ENCODE measurements at regions not wholly inside any gene's neighbourhood (a gene's known extent, or its start where the extent isn't known, plus 50 kb on each side); places are given as distances from the start of the nearest gene placed in this dataset.

- H3K9me3 ChIP-seq (replicated peaks; ENCODE audit: control insufficient read depth, insufficient read depth, low read depth, low read length) = no peaks in the 10 kb centered on the region
- H3K79me2 ChIP-seq (ENCODE audit: control insufficient read depth, insufficient read depth, low read length) = no peaks in the 10 kb centered on the region
- H3K27ac ChIP-seq (ENCODE audit: extremely low read depth, low read depth, low read length) = no peak overlapping the region
- H3K4me1 ChIP-seq (replicated peaks in 1 of 2; ENCODE audit: control insufficient read depth in 2 of 2, insufficient read depth in 2 of 2, low read length in 2 of 2) = no peaks in the 10 kb centered on the region
- POLR2A ChIA-PET = interaction anchor here (0.7 kb wide), 1 partner anchor 1099 kb away, joined by 3 read pairs; no protein-coding TSS in a partner anchor
- BruUV-seq (replicated peaks) = no TSS peak
- in situ Hi-C loops (cut with MboI) (no loop called here), intact Hi-C loops (cut with micrococcal nuclease) (no loop called here)
- WGBS (ENCODE audit: insufficient coverage, low coverage, missing lambda C conversion rate) = 10% methylated on average over 3 of the region's 3 CpGs
- FAIRE-seq (no peak), ATAC-seq (no peak), DNase-seq (ENCODE audit: extremely low read depth in 1 of 4, low spot score in 3 of 4) (no peak)
- H2AFZ ChIP-seq (ENCODE audit: low read depth, low read length) = no peak overlapping the region
- no peaks in the 10 kb centered on the region for H3K9me1 ChIP-seq (ENCODE audit: control insufficient read depth, insufficient read depth, low read length)
- H3K36me3 ChIP-seq (ENCODE audit: control insufficient read depth, insufficient read depth, low read length) = no peaks in the 10 kb centered on the region
- TF ChIP-seq TCFL5 (CRISPR knock-in tag; conservative IDR thresholded peaks at IDR 0.05) = no peak
- no peak for TF ChIP-seq ZNF445 (CRISPR knock-in tag; IDR thresholded peaks at IDR 0.05; ENCODE audit: low read depth)
- TF ChIP-seq ZNF316 (IDR thresholded peaks at IDR 0.05) = peak; percentile 67
- TF ChIP-seq C11orf30 (IDR thresholded peaks at IDR 0.05; ENCODE audit: low read depth) = peak; percentile 39; the same call in 1 of the 2 replicates
- peak; percentile 66 for TF ChIP-seq MAFG (tag; conservative IDR thresholded peaks at IDR 0.05)
- H3K27me3 ChIP-seq (ENCODE audit: control insufficient read depth in 2 of 2, insufficient read depth in 2 of 2, low read length in 2 of 2) = no peaks in the 10 kb centered on the region
- H3K9ac ChIP-seq (ENCODE audit: insufficient read depth in 1 of 2, low read depth in 2 of 2, low read length in 2 of 2) = no peak overlapping the region
- H4K20me1 ChIP-seq (replicated peaks; ENCODE audit: control insufficient read depth, insufficient read depth, low read length) = no peaks in the 10 kb centered on the region
- H3K4me2 ChIP-seq (ENCODE audit: insufficient read depth, low read length) = no peak overlapping the region
- no peak overlapping the region for H3K4me3 ChIP-seq
- CTCF ChIA-PET (ENCODE audit: low intra/inter-chr PET ratio) = no interaction called here
Observed at GRCh38 chr4:22959483-22959882, 266.7 kb downstream of the GBA3 start.

- intact Hi-C loops (cut with micrococcal nuclease) = no loop called here
- no peaks in the 10 kb centered on the region for H3K4me1 ChIP-seq (replicated peaks in 1 of 2; ENCODE audit: control insufficient read depth in 2 of 2, insufficient read depth in 2 of 2, low read length in 2 of 2)
- H4K20me1 ChIP-seq (replicated peaks; ENCODE audit: control insufficient read depth, insufficient read depth, low read length) = no peaks in the 10 kb centered on the region
- no TSS peak for BruUV-seq (replicated peaks)
- H3K36me3 ChIP-seq (ENCODE audit: control insufficient read depth, insufficient read depth, low read length) = no peaks in the 10 kb centered on the region
- no peak overlapping the region for H3K9ac ChIP-seq (ENCODE audit: insufficient read depth in 1 of 2, low read depth in 2 of 2, low read length in 2 of 2)
- no peaks in the 10 kb centered on the region for H3K79me2 ChIP-seq (ENCODE audit: control insufficient read depth, insufficient read depth, low read length)
- ChIA-PET CTCF (ENCODE audit: low intra/inter-chr PET ratio) (no interaction called here), POLR2A (no interaction called here)
- H3K4me2 ChIP-seq (ENCODE audit: insufficient read depth, low read length) = no peak overlapping the region
- FAIRE-seq = no peak
- no peak overlapping the region for H3K27ac ChIP-seq (ENCODE audit: extremely low read depth, low read depth, low read length)
- H3K27me3 ChIP-seq (ENCODE audit: control insufficient read depth in 2 of 2, insufficient read depth in 2 of 2, low read length in 2 of 2) = no peaks in the 10 kb centered on the region
- in situ Hi-C loops (cut with MboI) = no loop called here
- no peaks in the 10 kb centered on the region for H3K9me1 ChIP-seq (ENCODE audit: control insufficient read depth, insufficient read depth, low read length)
- 0% methylated on average over 1 of the region's 1 CpG for WGBS (ENCODE audit: insufficient coverage, low coverage, missing lambda C conversion rate)
- no peak for ATAC-seq
- no peak for TF ChIP-seq ZFP91 (CRISPR knock-in tag; IDR thresholded peaks at IDR 0.05)
- peak; percentile 5; the same call in 1 of the 2 replicates for TF ChIP-seq MAFK (IDR thresholded peaks at IDR 0.05; ENCODE audit: low read length)
- TF ChIP-seq VEZF1 (CRISPR knock-in tag; IDR thresholded peaks at IDR 0.05) = no peak
- peak; percentile 34; the same call in 1 of the 2 replicates for TF ChIP-seq C11orf30 (IDR thresholded peaks at IDR 0.05; ENCODE audit: low read depth)
- TF ChIP-seq ZNF316 (IDR thresholded peaks at IDR 0.05) = peak; percentile 50; the same call in 1 of the 2 replicates
- TF ChIP-seq MAFG (tag; conservative IDR thresholded peaks at IDR 0.05) = 0 out of 2 replicates have a peak, but pooled peaks have one; percentile 32
- peak; percentile 10; the same call in 1 of the 2 replicates for TF ChIP-seq MAFF (IDR thresholded peaks at IDR 0.05; ENCODE audit: low read length)
- no peak for TF ChIP-seq ZNF512 (tag; IDR thresholded peaks at IDR 0.05)
- no peaks in the 10 kb centered on the region for H3K9me3 ChIP-seq (replicated peaks; ENCODE audit: control insufficient read depth, insufficient read depth, low read depth, low read length)
- no peak for DNase-seq (ENCODE audit: extremely low read depth in 1 of 4, low spot score in 3 of 4)
- no peak overlapping the region for H2AFZ ChIP-seq (ENCODE audit: low read depth, low read length)
- H3K4me3 ChIP-seq = no peak overlapping the region
Observed at GRCh38 chr4:22957774-22958309, 265.1 kb downstream of the GBA3 start.

Data from K562 (cell line).